GM18507 (cell line): ENCODE measurements at regions not wholly inside any gene's neighbourhood (a gene's known extent, or its start where the extent isn't known, plus 50 kb on each side); places are given as distances from the start of the nearest gene placed in this dataset.
"Not testable (repeated sequence)": the region's sequence is repeated elsewhere in the genome, so short reads cannot be mapped to it uniquely, and the experiment has no call there.

ENCODE experiments used
- DNase-seq: peaks from one replicate; pipeline ENCODE4 v3.0.0; 2011; ENCODE audit warnings: low read depth; ENCODE audit not compliant: insufficient read length; ENCODE audit errors: extremely low spot score
- FAIRE-seq: peaks from 2 replicates; lab custom pipeline; 2011; peaks lifted over from hg19 to GRCh38; lab: Jason Lieb, UNC

- DNase-seq (no peak), FAIRE-seq (no peak)
These were observed 675.5 kb downstream of the XPNPEP1 start for GRCh38 chr10:109247814-109248213.

- FAIRE-seq (no peak), DNase-seq (no peak)
These were observed 677.5 kb downstream of the XPNPEP1 start for GRCh38 chr10:109245821-109246220.

DNA sequence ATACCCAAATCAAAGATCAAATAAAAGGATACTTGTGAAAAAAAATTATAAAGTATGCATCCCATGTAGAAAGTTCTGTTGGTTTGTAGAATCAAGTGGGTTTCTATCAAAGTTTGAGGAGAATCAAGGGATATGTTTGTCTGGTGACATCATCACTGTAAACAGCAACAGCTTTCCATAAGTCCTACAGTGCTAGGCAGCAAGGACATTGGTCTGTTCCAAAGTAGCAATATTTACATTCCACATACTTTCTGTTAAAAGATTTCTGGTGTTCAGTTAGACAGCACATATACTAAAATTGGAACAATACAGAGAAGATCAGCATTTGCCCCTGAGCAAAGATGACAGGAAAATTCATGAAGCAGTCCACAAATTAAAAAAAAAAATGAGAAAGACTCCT is 683.9 kb downstream of the XPNPEP1 start:
- FAIRE-seq: no peak
- DNase-seq: no peak

DNA sequence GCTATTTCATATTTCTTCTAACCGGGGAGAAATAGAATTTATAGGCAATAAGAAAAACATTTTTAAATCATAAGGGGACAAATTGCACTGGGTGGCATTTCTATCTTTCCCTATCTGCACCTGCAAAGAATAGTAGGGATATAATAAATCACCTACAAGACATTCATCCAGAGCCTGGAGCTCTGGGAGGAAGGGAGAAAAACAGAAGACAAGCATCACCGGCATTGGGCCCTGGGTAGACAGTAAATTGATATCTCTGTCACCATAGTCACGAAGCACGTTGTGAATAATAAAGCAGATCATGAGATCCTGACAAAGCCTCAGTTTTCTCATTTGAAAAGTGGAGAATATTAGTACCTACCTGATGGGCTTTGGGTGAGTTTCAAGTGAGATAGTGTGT is 685.6 kb downstream of the XPNPEP1 start:
- FAIRE-seq (no peak), DNase-seq (no peak)

DNA sequence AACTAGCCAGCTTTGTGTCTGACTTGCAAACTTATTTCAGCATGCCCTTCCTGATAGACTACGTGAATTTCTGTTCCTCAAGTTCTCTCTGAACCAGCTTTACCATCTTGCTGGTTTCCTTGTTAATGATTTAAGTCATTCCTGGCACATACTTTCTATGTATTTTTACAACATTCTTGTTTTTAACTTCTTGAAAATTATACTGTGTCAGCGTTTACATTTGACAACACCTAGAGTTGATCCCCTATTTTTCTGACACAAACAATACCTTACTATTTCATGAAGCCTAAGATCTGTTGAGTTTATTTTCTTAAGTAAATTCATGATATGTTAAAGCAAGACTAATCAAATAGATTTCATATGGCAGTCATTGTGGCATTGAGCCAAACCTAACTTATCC is 686.3 kb downstream of the XPNPEP1 start:
- FAIRE-seq (no peak), DNase-seq (no peak)

DNA sequence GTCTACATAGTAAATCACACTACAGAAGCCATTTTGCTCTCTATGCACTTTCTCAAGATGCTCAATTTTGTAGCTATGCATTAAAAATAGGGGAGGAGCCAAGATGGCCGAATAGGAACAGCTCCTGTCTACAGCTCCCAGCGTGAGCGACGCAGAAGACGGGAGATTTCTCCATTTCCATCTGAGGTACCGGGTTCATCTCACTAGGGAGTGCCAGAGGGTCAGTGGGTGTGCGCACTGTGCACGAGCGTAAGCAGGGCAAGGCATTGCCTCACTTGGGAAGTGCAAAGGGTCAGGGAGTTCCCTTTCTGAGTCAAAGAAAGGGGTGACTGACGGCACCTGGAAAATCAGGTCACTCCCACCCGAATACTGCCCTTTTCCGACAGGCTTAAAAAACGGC is 699.8 kb downstream of the XPNPEP1 start:
- not testable (repeated sequence) for FAIRE-seq, DNase-seq

DNA sequence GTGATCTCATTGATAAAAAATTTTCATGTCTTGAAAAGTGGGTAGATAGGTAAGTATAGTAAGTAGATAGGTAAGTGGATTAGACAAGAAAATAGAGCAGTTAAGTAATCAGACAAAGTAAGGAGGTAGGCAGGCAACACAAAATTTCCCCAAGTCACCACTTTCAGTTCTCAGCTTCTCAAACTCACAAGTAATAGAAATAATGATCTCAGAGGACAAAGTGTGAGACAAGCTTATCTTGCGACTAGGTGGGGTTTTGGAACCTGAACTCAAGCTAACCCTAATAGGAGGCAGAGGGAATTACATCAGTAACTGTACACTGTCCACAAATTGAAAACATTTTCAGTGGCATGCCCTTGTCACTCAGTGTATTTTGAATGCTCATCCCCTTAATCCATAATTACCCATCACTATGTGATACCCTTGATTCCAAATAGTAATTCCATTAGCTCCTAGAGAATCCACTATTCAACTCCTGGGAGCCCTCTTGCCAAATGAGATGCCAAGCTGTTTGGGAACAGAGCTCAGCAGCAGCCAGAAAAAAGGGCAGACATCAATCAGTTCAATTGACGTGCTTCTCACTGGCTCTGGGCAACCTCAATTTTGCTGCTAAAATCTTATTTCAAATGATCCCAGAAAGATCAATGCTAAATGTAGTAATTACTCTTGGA is 703.2 kb downstream of the XPNPEP1 start:
- FAIRE-seq (no peak), DNase-seq (no peak)

GRCh38 chr10:109218207-109218606 is 705.1 kb downstream of the XPNPEP1 start:
- FAIRE-seq (no peak), DNase-seq (no peak)

DNA sequence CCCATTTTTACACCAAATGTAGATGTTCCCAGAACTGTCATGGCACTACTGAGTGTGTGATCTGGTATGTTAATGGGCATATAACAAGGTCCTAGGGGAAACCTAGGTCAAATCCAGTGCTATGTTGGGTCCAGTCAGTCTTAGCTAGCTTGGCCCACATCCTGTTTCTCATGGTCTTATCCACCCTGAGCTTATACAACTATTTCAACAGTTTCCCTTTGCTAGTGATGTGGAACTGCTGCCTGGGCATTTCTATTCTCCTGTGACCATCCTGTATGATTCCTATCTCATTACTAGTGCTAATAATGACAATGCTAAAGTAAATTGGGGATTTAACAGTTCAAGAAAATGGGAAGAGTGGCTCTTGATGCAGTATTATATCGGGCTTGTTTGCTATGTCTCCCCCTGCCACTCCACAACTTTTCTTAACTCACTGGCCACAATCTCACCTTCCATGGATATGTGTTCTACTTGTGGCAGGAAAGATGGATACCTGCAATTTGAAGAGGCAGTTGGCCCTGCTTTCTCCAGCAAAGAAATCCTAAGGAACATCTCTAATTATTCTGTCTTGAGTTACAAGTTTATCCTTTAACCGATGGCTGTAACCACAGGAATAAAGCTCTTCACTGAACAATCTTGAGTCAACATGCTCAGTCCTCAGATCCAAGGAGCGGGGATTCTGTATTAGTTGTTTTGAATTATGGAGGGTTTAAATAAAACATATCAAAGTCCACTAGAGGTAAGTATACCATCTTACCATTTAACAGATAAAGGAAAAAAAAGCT is 707.8 kb downstream of the XPNPEP1 start:
- DNase-seq (no peak), FAIRE-seq (no peak)

DNA sequence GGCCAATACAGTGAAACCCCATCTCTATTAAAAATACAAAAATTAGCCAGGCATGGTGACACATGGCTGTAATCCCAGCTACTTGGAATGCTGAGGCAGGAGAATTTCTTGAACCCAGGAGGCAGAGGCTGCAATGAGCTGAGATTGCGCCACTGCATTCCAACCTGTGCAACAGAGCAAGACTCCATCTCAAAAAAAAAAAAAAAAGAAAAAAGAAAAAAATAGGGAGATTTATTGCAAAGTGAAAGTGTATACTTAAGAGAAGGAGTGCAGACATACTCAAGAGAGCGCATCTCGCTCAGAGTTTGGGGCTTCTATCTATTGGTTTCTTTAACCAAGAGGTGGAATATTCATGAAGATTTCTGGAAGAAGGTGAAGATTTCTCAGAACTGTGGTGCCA is 708.4 kb downstream of the XPNPEP1 start:
- FAIRE-seq, DNase-seq: not testable (repeated sequence)

GRCh38 chr10:109207361-109207760 is 716.0 kb downstream of the XPNPEP1 start:
- no peak for FAIRE-seq
- no peak for DNase-seq

GRCh38 chr10:109205929-109206585 is 717.3 kb downstream of the XPNPEP1 start:
- FAIRE-seq (no peak), DNase-seq (no peak)

- FAIRE-seq (no peak), DNase-seq (no peak)
These were observed 719.5 kb downstream of the XPNPEP1 start for GRCh38 chr10:109203646-109204353.

GRCh38 chr10:109202111-109202510 is 721.2 kb downstream of the XPNPEP1 start:
- FAIRE-seq: no peak
- no peak for DNase-seq

DNA sequence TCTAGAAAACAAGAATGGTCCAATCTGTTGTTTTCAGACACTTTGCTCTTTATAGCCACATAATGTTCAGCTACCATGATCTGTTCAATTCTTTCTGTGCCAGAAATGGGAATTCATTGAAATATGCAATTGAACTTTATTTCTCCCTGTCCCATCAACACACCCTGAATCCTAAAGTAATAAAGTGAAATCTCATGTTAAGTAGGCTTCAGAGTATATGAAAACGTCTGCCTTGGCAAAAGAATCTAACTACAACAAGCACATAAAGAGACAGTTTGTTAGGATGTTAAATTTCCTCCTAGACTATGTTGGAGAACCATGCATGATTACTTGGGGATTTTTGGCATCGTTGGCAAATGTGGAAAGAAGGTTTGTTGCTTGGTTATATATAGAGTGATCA is 722.7 kb downstream of the XPNPEP1 start:
- DNase-seq (no peak), FAIRE-seq (no peak)

DNA sequence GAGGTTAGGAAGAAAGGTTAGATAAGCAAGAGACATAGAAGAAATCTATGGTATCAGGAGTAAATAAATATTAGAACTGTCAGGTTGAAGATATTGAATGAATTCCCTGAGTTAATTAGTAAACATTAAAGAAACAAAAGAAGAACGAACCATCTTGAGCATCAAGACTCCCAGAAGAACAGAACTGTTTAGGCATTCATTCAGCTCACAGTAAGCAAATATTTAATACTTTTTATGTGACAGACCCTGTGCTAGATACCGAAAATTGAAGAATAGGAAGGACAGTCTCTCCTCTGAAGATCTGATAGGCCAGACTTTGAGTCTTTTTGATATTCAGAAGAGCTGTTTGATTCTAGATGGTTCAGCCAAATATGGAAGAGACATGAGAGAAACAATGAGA is 731.5 kb downstream of the XPNPEP1 start:
- FAIRE-seq: no peak
- DNase-seq: no peak

GRCh38 chr10:109191341-109191740 is 732.0 kb downstream of the XPNPEP1 start:
- DNase-seq (no peak), FAIRE-seq (no peak)

DNA sequence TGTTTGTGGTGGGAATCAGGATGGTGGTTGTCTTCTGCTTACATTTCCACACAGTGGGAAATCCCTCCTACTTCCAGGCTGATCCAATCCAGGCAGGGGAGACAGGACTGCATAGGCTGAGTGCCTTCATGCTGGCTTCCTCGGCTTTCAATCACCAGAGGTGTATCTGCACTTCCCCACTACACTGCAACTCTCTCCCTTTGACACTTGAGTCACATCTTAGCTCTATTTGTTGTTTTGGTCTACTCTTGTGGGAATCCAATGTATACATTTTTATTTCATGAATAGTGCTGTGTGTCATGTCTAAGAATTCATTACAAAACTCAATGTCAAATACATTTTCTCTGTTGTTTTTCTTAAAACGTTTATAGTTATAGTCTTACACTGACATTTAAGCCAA is 735.6 kb downstream of the XPNPEP1 start:
- no peak for DNase-seq
- no peak for FAIRE-seq

DNA sequence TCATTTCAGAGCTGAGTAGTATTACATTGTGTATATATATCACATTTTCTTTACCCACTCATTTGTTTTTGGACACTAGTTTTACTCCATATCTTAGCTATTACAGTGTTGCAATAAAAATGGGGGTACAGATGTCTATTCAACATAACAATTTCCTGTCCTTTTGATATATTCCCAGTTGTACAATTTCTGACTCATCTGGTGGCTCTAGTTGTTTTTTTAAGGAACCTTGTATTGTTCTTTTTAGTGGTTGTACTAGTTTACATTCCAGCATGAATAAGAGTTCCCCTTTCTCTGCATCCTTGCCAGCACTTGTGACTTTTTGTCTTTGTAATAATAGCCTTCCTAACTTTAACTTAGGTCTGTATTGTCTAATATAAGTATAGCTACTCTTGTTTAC is 739.9 kb downstream of the XPNPEP1 start:
- FAIRE-seq (no peak), DNase-seq (no peak)

DNA sequence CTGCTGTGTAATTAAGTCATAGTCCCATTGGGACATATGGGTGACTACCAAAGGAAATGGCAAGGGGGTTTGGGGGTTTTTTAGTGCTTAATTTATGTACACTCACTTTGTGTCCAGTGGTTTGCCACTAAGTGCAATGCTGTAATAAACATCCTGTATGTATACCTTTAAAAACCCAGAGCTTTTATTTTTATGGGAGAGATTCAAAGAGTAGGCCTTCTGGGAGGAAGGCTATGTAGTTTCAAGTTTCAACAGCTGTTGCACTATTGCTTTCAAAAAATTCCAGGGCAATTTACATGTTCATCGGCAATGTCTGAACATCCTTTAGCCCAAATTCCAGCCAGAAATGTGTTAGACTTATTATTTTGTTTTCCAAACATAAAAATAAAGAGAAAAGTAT is 744.7 kb downstream of the XPNPEP1 start:
- no peak for FAIRE-seq

More for the DNA sequence above, 744.7 kb downstream of the XPNPEP1 start:
- DNase-seq: no peak
